ENCODE measurements at regions not wholly inside any gene's neighbourhood (a gene's known extent, or its start where the extent isn't known, plus 50 kb on each side); places are given as distances from the start of the nearest gene placed in this dataset.

- TF ChIP-seq POLR2A (IDR thresholded peaks at IDR 0.05; ENCODE audit: low read length) (no peak), GATA1 (IDR thresholded peaks at IDR 0.05; ENCODE audit: low read depth, low read length) (no peak)
These were observed 299.8 kb upstream of the NOX3 start for GRCh38 chr6:155755452-155755851.
